ENCODE measurements at regions not wholly inside any gene's neighbourhood (a gene's known extent, or its start where the extent isn't known, plus 50 kb on each side); places are given as distances from the start of the nearest gene placed in this dataset.

GRCh38 chr10:123562387-123562786 is 103.8 kb upstream of the GPR26 start:
- no peaks in the 10 kb centered on the region for H3K36me3 ChIP-seq
- peaks cover 0 to 4% (median 0%) of the 10 kb centered on the region in 3 donors for H3K4me1 ChIP-seq
- no peak for DNase-seq
- H3K27ac ChIP-seq, result no peak overlapping the region
- H3K4me3 ChIP-seq, result no peak overlapping the region
- 70 to 78% methylated on average over 1 of the region's 1 CpG for WGBS, 2 donors
- TF ChIP-seq CTCF (IDR thresholded peaks at IDR 0.05) (no peak), POLR2A (IDR thresholded peaks at IDR 0.05) (no peak)
- intact Hi-C loops (cut with DNase I), result no loop called here
- H3K9me3 ChIP-seq, result no peaks in the 10 kb centered on the region
- peaks cover 0 to 58% (median 0%) of the 10 kb centered on the region in 4 donors for H3K27me3 ChIP-seq

GRCh38 chr10:123562811-123563580 is 103.2 kb upstream of the GPR26 start:
- TF ChIP-seq POLR2A (IDR thresholded peaks at IDR 0.05) (no peak), CTCF (IDR thresholded peaks at IDR 0.05) (no peak)
- H3K4me1 ChIP-seq, result peaks cover 0 to 4% (median 0%) of the 10 kb centered on the region in 3 donors
- H3K36me3 ChIP-seq, result no peaks in the 10 kb centered on the region
- no peak overlapping the region for H3K4me3 ChIP-seq
- intact Hi-C loops (cut with DNase I), result no loop called here
- H3K9me3 ChIP-seq, result no peaks in the 10 kb centered on the region
- no peak for DNase-seq
- peaks cover 0 to 62% (median 0%) of the 10 kb centered on the region in 4 donors for H3K27me3 ChIP-seq
- 44 to 59% methylated on average over 4 to 6 of the region's 8 CpGs for WGBS, 2 donors
- no peak overlapping the region for H3K27ac ChIP-seq

- no peak overlapping the region for H3K27ac ChIP-seq
- no peak overlapping the region for H3K4me3 ChIP-seq
- H3K9me3 ChIP-seq, result no peaks in the 10 kb centered on the region
- no peak for DNase-seq
- peaks cover 0 to 4% (median 0%) of the 10 kb centered on the region in 3 donors for H3K4me1 ChIP-seq
- no peaks in the 10 kb centered on the region for H3K36me3 ChIP-seq
- no peak for TF ChIP-seq POLR2A (IDR thresholded peaks at IDR 0.05)
- TF ChIP-seq CTCF (IDR thresholded peaks at IDR 0.05), result no peak
- peaks cover 0 to 66% (median 0%) of the 10 kb centered on the region in 4 donors for H3K27me3 ChIP-seq
- intact Hi-C loops (cut with DNase I), result no loop called here
- 78% methylated on average over 2 of the region's 5 CpGs; no CpG with 5 or more reads in 1 of the 2 donors for WGBS, 2 donors
Measured at GRCh38 chr10:123563581-123563855, 102.6 kb upstream of the GPR26 start.

GRCh38 chr10:123563994-123564393 is 102.2 kb upstream of the GPR26 start:
- H3K27ac ChIP-seq, result no peak overlapping the region
- WGBS, 2 donors, result 72 to 77% methylated on average over 5 of the region's 5 CpGs
- TF ChIP-seq CTCF (IDR thresholded peaks at IDR 0.05) (no peak), POLR2A (IDR thresholded peaks at IDR 0.05) (no peak)
- peaks cover 0 to 66% (median 0%) of the 10 kb centered on the region in 4 donors for H3K27me3 ChIP-seq
- H3K4me1 ChIP-seq, result peaks cover 0 to 4% (median 0%) of the 10 kb centered on the region in 3 donors
- intact Hi-C loops (cut with DNase I), result no loop called here
- H3K4me3 ChIP-seq, result no peak overlapping the region
- no peaks in the 10 kb centered on the region for H3K9me3 ChIP-seq
- H3K36me3 ChIP-seq, result no peaks in the 10 kb centered on the region
- no peak for DNase-seq

GRCh38 chr10:123564631-123565030 is 101.5 kb upstream of the GPR26 start:
- Histone ChIP-seq H3K27me3 (peaks cover 0 to 66% (median 0%) of the 10 kb centered on the region in 4 donors), H3K9me3 (no peaks in the 10 kb centered on the region), H3K4me3 (no peak overlapping the region), H3K27ac (no peak overlapping the region), H3K4me1 (no peaks in the 10 kb centered on the region), H3K36me3 (no peaks in the 10 kb centered on the region)
- intact Hi-C loops (cut with DNase I), result no loop called here
- 74 to 81% methylated on average over 4 of the region's 4 CpGs for WGBS, 2 donors
- TF ChIP-seq CTCF (IDR thresholded peaks at IDR 0.05) (no peak), POLR2A (IDR thresholded peaks at IDR 0.05) (no peak)
- DNase-seq, result no peak

All from esophagus squamous epithelium (tissue), 5 donors.